Hematopoietic multipotent progenitor cell treated with erythropoietin and hydrocortisone succinate and interleukin-3 and kit ligand, for 15 days (in vitro differentiated cells): ENCODE measurements at regions not wholly inside any gene's neighbourhood (a gene's known extent, or its start where the extent isn't known, plus 50 kb on each side); places are given as distances from the start of the nearest gene placed in this dataset.

Experiments
- DNase-seq: peaks from one replicate; pipeline ENCODE4 v3.0.0-alpha.2; 2015; ENCODE audit warnings: low spot score

- DNase-seq: no peak
These were observed 63.4 kb downstream of the PMAIP1 start for GRCh38 chr18:59963229-59963628.

DNA sequence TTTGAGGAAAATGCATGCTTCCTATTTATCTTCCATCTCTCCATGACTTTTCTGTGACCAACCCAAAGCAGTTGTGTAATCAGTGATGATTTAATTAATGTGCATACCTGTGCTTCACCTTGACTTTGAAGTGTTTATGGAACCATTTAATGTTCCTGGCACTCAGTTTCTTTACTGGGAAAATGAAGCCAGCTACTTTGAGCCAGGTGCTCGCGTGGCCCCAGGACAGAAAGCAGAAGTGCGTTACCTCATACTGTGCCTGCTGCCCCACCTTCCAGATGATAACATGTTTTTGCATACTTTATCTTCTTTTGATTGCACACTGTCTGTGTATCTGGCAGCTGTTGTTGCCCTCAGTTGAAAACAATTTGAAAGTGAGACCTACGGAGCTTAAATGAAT, 61.3 kb downstream of the PMAIP1 start:
- no peak for DNase-seq

DNA sequence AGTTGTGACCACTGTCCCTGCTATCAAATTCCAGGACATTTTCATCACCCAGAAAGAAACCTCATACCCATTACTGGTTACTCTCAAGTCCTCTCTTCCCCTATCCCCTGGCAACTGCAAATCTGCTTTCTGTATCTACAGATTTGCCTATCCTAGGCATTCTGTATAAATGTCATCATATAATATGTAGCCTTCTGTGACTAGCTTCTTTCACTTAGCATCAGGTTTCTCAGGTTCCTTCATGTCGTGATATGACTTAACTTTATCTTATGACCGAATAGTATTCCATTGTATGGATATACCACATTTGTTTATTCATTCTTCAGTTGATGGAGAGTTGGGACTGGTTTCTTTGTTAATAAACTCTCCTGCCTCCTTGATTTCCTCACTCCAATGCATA, 60.5 kb downstream of the PMAIP1 start:
- DNase-seq: no peak

DNA sequence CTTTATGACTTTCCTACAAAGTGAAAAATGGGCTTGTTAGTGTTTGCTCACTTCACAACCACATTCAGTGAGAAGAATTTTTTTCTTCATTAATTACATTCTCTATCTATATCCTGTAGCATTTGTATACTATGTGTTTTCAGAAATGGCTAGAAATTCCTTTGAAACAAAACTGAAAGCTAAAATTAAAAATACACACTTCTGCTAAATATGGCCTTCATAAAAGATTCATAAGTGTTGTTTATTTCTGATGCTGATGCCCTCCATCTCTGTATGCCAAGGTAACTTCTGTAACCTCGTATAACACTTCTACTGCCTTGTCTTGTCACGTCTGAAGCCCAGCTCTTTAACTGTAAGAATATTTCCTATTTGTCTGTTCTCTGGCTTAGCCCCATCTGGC, 59.8 kb downstream of the PMAIP1 start:
- DNase-seq: no peak

GRCh38 chr18:59959073-59959472, 59.3 kb downstream of the PMAIP1 start:
- DNase-seq: no peak

GRCh38 chr18:59957957-59958356, 58.2 kb downstream of the PMAIP1 start:
- DNase-seq: peak; percentile 86

GRCh38 chr18:59954755-59955156, 55.0 kb downstream of the PMAIP1 start:
- no peak for DNase-seq

GRCh38 chr18:59954241-59954640, 54.4 kb downstream of the PMAIP1 start:
- DNase-seq: no peak
